MCF 10A (cell line): ENCODE measurements at regions not wholly inside any gene's neighbourhood (a gene's known extent, or its start where the extent isn't known, plus 50 kb on each side); places are given as distances from the start of the nearest gene placed in this dataset.

Experiments used
- BruUV-seq: library from RNA; stranded (reverse); fragments of 400-500 nt; replicated peaks from 2 replicates; lab custom pipeline; 2021; lab: Mats Ljungman, UMichigan
- CTCF ChIA-PET: fragments of 300-600 bp; sonication (Branson Sonifier 250); formaldehyde crosslinking; extraction: SDS; loops from one replicate; lab custom pipeline; 2021; ENCODE audit warnings: antibody characterized with exemption, inconsistent platforms; lab: Yijun Ruan, JAX
- POLR2A ChIA-PET: fragments of 300-600, 350-650 bp; sonication (Branson Sonifier 250); formaldehyde crosslinking; extraction: SDS; loops from one replicate; lab custom pipeline; 2020; ENCODE audit warnings: antibody characterized with exemption, inconsistent platforms; lab: Yijun Ruan, JAX
- DNase-seq: peaks from one replicate; pipeline ENCODE4 v3.0.0-alpha.2; 2018; ENCODE audit not compliant: unreplicated experiment
- H3K27ac Mint-ChIP-seq: one replicate; pipeline ENCODE4 v1.8.0; 2022; ENCODE audit warnings: mild to moderate bottlenecking, low read depth, mixed read lengths; ENCODE audit not compliant: unreplicated experiment
- H3K27me3 Mint-ChIP-seq: one replicate; pipeline ENCODE4 v1.8.0; 2022; ENCODE audit warnings: mixed read lengths; ENCODE audit not compliant: insufficient read depth, unreplicated experiment
- H3K36me3 Mint-ChIP-seq: one replicate; pipeline ENCODE4 v1.8.0; 2022; ENCODE audit warnings: mild to moderate bottlenecking, moderate library complexity, mixed read lengths; ENCODE audit not compliant: insufficient read depth, unreplicated experiment
- H3K4me1 Mint-ChIP-seq: one replicate; pipeline ENCODE4 v1.8.0; 2022; ENCODE audit warnings: mixed read lengths; ENCODE audit not compliant: insufficient read depth, unreplicated experiment
- H3K4me3 Mint-ChIP-seq: one replicate; pipeline ENCODE4 v1.8.0; 2022; ENCODE audit warnings: mild to moderate bottlenecking, moderate library complexity, mixed read lengths; ENCODE audit not compliant: unreplicated experiment
- H3K9me3 Mint-ChIP-seq: one replicate; pipeline ENCODE4 v1.8.0; 2022; ENCODE audit warnings: mixed read lengths; ENCODE audit not compliant: unreplicated experiment
- intact Hi-C: fragments of 100-400 bp; cut with micrococcal nuclease; formaldehyde crosslinking; loops from 2 replicates; pipeline ENCODE4 v1.14.1; 2022
- TF ChIP-seq, protein P1 (sequence below): fragments of 200-600 bp; IDR thresholded peaks from one replicate; pipeline ENCODE4 v1.8.0; 2022; ENCODE audit warnings: antibody characterized with exemption, mild to moderate bottlenecking; ENCODE audit not compliant: unreplicated experiment

DNA sequence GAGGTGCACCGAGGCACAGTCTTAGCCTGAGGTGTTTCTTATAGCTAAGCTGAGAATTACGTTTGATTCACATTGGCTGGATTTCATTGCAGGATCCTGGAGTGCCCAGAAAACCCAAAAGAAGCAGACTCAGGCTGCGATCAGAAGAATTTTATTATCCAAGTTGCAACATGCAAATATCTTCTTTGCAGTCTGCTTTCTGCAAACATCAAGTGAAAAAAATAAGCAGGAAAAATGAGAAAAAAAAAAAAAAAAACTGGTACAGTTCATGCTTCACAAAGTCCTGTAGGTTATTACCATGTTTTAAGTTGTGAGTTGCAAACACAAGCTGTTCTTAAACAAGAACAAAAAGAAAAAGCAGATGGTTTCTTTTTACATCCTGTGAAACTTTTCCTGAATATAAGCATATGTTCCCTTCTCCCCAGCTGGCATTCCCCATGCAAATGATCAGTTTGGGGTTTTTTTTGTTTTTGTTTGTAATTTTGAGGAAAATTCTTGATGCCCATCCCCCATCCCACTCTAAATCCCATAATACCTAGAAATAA is 349.0 kb downstream of the CBLN4 start:
- DNase-seq, result no peak
- BruUV-seq, result no TSS peak
- Mint-ChIP-seq H3K27me3 (no peaks in the 10 kb centered on the region), H3K4me1 (no peaks in the 10 kb centered on the region), H3K9me3 (peaks cover 28% of the 10 kb centered on the region), H3K27ac (no peak overlapping the region), H3K36me3 (no peaks in the 10 kb centered on the region), H3K4me3 (no peak overlapping the region)
- ChIA-PET CTCF (interaction anchor here (0.6 kb wide), 2 partner anchors 439 to 1007 kb away, joined by 3 to 4 read pairs; no protein-coding TSS in a partner anchor), POLR2A (no interaction called here)
- intact Hi-C loops, result no loop called here
- TF ChIP-seq, protein P1, sequence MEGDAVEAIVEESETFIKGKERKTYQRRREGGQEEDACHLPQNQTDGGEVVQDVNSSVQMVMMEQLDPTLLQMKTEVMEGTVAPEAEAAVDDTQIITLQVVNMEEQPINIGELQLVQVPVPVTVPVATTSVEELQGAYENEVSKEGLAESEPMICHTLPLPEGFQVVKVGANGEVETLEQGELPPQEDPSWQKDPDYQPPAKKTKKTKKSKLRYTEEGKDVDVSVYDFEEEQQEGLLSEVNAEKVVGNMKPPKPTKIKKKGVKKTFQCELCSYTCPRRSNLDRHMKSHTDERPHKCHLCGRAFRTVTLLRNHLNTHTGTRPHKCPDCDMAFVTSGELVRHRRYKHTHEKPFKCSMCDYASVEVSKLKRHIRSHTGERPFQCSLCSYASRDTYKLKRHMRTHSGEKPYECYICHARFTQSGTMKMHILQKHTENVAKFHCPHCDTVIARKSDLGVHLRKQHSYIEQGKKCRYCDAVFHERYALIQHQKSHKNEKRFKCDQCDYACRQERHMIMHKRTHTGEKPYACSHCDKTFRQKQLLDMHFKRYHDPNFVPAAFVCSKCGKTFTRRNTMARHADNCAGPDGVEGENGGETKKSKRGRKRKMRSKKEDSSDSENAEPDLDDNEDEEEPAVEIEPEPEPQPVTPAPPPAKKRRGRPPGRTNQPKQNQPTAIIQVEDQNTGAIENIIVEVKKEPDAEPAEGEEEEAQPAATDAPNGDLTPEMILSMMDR, result no peak

DNA sequence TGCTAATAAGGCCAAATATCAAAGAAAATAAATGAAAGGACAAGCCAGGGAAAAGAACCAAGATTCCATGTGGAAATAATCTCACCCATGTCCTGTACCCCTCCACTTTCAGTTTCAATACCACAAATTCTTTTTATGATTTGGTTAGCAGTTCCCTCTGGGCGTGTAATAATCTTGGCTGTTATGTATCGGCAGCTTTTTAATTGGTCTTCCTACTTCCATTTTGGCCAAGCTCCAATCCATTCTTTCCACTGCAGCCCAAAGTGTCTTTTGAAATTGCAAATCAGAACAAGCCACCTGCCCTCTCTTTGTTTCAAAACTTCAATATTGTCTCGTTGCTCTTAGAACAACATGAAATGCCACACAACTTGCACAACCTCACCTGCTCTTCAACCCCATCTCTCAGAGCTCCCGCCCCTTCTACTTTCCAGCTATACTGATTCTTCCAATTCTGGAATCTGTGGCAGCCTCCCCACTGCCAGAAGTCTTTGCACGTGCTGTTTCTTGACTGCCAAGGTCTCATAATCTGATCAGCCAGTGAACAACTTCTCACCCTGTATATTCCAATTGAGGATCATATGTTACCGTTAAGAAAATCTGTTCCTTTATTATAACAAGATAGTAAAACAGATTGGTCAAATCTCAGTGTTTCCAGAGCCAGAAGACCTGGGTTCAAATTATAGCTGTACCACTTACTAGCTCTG is 354.5 kb downstream of the CBLN4 start:
- no peak for DNase-seq
- intact Hi-C loops, result no loop called here
- TF ChIP-seq, protein P1, result no peak
- no peaks in the 10 kb centered on the region for H3K36me3 Mint-ChIP-seq
- H3K4me1 Mint-ChIP-seq, result no peaks in the 10 kb centered on the region
- no peaks in the 10 kb centered on the region for H3K27me3 Mint-ChIP-seq
- ChIA-PET CTCF (no interaction called here), POLR2A (no interaction called here)
- no peak overlapping the region for H3K27ac Mint-ChIP-seq
- no TSS peak for BruUV-seq
- peaks cover 49% of the 10 kb centered on the region for H3K9me3 Mint-ChIP-seq
- H3K4me3 Mint-ChIP-seq, result no peak overlapping the region

DNA sequence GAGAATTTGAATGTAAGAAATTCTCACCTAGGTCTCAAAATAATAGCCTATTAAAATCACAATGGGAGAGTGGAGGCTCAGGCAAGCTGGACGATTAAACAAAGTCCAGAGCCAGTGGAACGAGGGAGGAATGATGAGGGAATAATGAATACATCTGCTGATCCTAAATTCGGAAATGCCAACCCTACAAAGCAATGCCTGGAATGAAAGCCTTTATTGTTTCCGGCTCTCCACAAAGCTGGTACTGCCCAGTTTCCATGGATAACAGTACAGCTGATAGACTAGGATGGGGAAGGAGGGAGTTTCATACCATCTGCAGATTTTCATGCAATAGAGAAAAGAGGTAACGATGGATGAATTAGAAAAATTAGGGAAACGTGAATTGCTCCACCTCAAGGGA is 356.1 kb downstream of the CBLN4 start:
- H3K27ac Mint-ChIP-seq, result no peak overlapping the region
- DNase-seq, result no peak
- no peaks in the 10 kb centered on the region for H3K36me3 Mint-ChIP-seq
- TF ChIP-seq, protein P1, result no peak
- no TSS peak for BruUV-seq
- CTCF ChIA-PET, result no interaction called here
- no peaks in the 10 kb centered on the region for H3K4me1 Mint-ChIP-seq
- POLR2A ChIA-PET, result no interaction called here
- H3K27me3 Mint-ChIP-seq, result no peaks in the 10 kb centered on the region
- intact Hi-C loops, result loop anchor here (10.0 kb wide), 1 partner anchor 234 kb away; no protein-coding TSS in a partner anchor
- H3K9me3 Mint-ChIP-seq, result peaks cover 47% of the 10 kb centered on the region
- H3K4me3 Mint-ChIP-seq, result no peak overlapping the region

GRCh38 chr20:55646851-55647250 is 358.5 kb downstream of the CBLN4 start:
- no TSS peak for BruUV-seq

More at GRCh38 chr20:55646851-55647250, 358.5 kb downstream of the CBLN4 start:
- POLR2A ChIA-PET, result no interaction called here
- Mint-ChIP-seq H3K9me3 (peaks cover 40% of the 10 kb centered on the region), H3K27me3 (no peaks in the 10 kb centered on the region), H3K4me3 (no peak overlapping the region), H3K27ac (no peak overlapping the region), H3K4me1 (no peaks in the 10 kb centered on the region), H3K36me3 (no peaks in the 10 kb centered on the region)
- CTCF ChIA-PET, result no interaction called here
- no peak for DNase-seq
- TF ChIP-seq, protein P1, result no peak
- intact Hi-C loops, result loop anchor here (10.0 kb wide), 1 partner anchor 232 kb away; no protein-coding TSS in a partner anchor
